ENCODE measurements at regions not wholly inside any gene's neighbourhood (a gene's known extent, or its start where the extent isn't known, plus 50 kb on each side); places are given as distances from the start of the nearest gene placed in this dataset.

DNA sequence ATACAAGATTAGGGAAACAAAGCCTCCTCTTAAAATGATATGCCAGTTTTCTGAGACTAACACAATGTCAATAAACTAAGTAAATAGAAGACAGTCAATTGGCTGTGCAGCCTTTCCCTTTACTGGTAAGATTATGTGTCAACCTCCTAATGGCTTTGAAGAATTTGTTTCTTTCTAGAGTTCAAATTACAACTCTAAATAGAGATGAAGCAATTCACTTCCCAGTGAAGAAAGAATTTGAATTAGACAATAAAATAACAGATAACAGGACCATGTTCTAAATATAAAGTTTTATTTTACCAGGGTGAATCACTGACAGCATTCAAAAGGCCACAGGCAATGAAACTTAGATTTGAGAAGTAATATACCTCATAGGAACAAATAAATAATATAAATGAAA lies 680.3 kb downstream of the PLA2G4A start:
- no peak overlapping the region for H3K4me3 ChIP-seq
- no peak for TF ChIP-seq EP300 (IDR thresholded peaks at IDR 0.05)
- H3K27me3 ChIP-seq, result no peaks in the 10 kb centered on the region
- intact Hi-C loops (cut with DNase I), result no loop called here
- no peaks in the 10 kb centered on the region for H3K9me3 ChIP-seq
- no peaks in the 10 kb centered on the region for H3K36me3 ChIP-seq
- no peak overlapping the region for H3K27ac ChIP-seq
- H3K4me1 ChIP-seq, result no peaks in the 10 kb centered on the region
- no peak for DNase-seq

GRCh38 chr1:187513190-187513589 lies 684.4 kb downstream of the PLA2G4A start:
- TF ChIP-seq POLR2A (IDR thresholded peaks at IDR 0.05) (no peak), EP300 (IDR thresholded peaks at IDR 0.05) (no peak), POLR2AphosphoS5 (IDR thresholded peaks at IDR 0.05) (no peak), CTCF (IDR thresholded peaks at IDR 0.05) (no peak)
- Histone ChIP-seq H3K36me3 (no peaks in the 10 kb centered on the region), H3K9me3 (no peaks in the 10 kb centered on the region), H3K4me3 (no peak overlapping the region), H3K4me1 (no peaks in the 10 kb centered on the region), H3K27me3 (no peaks in the 10 kb centered on the region), H3K27ac (no peak overlapping the region)
- intact Hi-C loops (cut with DNase I), result no loop called here
- no peak for DNase-seq
- 79 to 90% methylated on average over 5 of the region's 5 CpGs for WGBS, 2 donors

DNA sequence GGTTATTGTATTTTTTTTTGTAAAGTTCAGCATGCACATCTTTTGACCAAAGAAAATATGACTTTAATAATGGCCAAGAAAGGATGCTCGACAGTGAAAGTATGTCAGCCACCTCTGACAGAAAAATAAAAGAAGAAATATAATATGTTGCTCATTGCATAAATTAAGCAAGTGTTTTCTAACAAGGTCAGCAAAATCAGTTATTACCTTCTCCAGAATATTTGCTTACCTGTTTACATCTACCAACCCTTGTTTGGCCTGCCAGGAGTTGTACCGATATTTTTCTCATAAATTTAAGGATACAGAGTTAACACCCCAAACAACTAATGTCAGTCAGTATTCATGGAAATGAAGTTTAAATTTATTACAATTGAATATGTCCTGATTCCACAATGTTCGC lies 685.4 kb downstream of the PLA2G4A start:
- intact Hi-C loops (cut with DNase I), result no loop called here

DNA sequence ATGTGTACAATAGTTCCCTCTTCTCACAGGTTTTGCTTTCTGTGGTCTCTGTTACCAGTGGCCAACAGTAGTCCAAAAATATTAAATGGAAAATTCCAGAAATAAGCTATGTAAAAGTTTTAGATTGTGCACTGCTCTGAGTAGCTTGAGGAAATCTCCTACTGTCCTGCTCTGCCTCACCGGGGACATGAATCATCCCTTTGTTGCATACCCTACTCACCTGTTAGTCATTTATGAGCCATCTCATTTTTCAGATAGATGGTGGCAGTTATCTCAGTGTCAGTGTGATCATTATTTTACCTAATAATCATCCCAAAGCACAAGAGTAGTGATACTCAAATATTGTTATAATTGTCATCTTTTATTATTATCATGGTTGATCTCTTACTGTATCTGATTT lies 688.1 kb downstream of the PLA2G4A start:
- Histone ChIP-seq H3K4me1 (no peaks in the 10 kb centered on the region), H3K27me3 (no peaks in the 10 kb centered on the region), H3K9me3 (no peaks in the 10 kb centered on the region), H3K36me3 (no peaks in the 10 kb centered on the region), H3K4me3 (no peak overlapping the region), H3K27ac (no peak overlapping the region)
- DNase-seq, result no peak
- TF ChIP-seq POLR2A (IDR thresholded peaks at IDR 0.05) (no peak), EP300 (IDR thresholded peaks at IDR 0.05) (no peak), POLR2AphosphoS5 (IDR thresholded peaks at IDR 0.05) (no peak), CTCF (IDR thresholded peaks at IDR 0.05) (no peak)
- WGBS, 2 donors, result 68 to 90% methylated on average over 1 of the region's 1 CpG
- intact Hi-C loops (cut with DNase I), result no loop called here

More for the DNA sequence above, 685.4 kb downstream of the PLA2G4A start:
- TF ChIP-seq POLR2A (IDR thresholded peaks at IDR 0.05) (no peak), EP300 (IDR thresholded peaks at IDR 0.05) (no peak), POLR2AphosphoS5 (IDR thresholded peaks at IDR 0.05) (no peak), CTCF (IDR thresholded peaks at IDR 0.05) (no peak)
- H3K4me3 ChIP-seq, result no peak overlapping the region
- no peaks in the 10 kb centered on the region for H3K27me3 ChIP-seq
- no peak overlapping the region for H3K27ac ChIP-seq
- H3K36me3 ChIP-seq, result no peaks in the 10 kb centered on the region
- no peak for DNase-seq
- no peaks in the 10 kb centered on the region for H3K9me3 ChIP-seq
- 91 to 93% methylated on average over 3 of the region's 3 CpGs for WGBS, 2 donors
- no peaks in the 10 kb centered on the region for H3K4me1 ChIP-seq

GRCh38 chr1:187517546-187517945 lies 688.8 kb downstream of the PLA2G4A start:
- WGBS, 2 donors, result 59 to 81% methylated on average over 1 of the region's 1 CpG
- no peak for DNase-seq
- no peaks in the 10 kb centered on the region for H3K9me3 ChIP-seq
- no peak overlapping the region for H3K4me3 ChIP-seq
- intact Hi-C loops (cut with DNase I), result no loop called here
- no peaks in the 10 kb centered on the region for H3K4me1 ChIP-seq
- no peaks in the 10 kb centered on the region for H3K27me3 ChIP-seq
- H3K36me3 ChIP-seq, result no peaks in the 10 kb centered on the region
- no peak overlapping the region for H3K27ac ChIP-seq
- no peak for TF ChIP-seq POLR2A (IDR thresholded peaks at IDR 0.05)
- TF ChIP-seq POLR2AphosphoS5 (IDR thresholded peaks at IDR 0.05), result no peak
- TF ChIP-seq CTCF (IDR thresholded peaks at IDR 0.05), result no peak
- no peak for TF ChIP-seq EP300 (IDR thresholded peaks at IDR 0.05)

All from sigmoid colon (tissue), 6 donors.